ENCODE measurements at regions not wholly inside any gene's neighbourhood (a gene's known extent, or its start where the extent isn't known, plus 50 kb on each side); places are given as distances from the start of the nearest gene placed in this dataset.

DNA sequence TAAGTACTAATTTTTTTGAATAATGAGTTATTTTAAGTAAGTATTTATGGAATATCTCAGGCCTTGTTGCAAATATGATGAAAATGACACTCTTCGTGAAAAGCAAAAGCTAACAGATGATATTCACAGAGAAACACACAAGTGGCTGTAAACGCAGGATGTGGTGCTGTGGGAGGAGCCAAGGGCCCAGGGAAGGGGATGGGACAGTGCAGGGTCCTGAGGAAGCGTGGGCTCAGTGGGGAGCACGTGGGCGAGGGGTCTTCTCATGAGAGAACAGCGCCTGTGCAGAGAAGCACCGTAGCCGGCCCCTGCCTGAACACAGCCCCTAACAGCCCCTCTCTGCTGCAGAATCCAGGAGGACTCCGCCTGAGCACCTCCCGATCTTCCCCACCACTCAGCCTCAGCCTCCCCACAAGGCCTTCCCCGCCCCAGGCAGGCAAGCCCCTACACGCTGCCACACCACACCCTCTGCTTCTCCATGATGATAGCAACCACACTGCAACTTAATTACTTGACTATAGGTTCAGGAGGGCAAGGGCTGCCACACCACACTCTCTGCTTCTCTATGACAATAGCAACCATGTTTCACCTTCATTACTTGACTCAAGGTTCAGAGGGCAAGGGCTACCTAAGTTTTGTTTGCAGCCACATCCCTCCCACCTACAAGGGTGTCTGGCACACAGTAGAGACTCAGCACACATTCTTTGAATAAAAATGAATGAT, 152.6 kb upstream of the RNF32 start:
- no peaks in the 10 kb centered on the region for H3K36me3 ChIP-seq (ENCODE audit: control insufficient read depth, insufficient read depth, low read length)
- no peak overlapping the region for H3K27ac ChIP-seq (ENCODE audit: low read depth, low read length)

DNA sequence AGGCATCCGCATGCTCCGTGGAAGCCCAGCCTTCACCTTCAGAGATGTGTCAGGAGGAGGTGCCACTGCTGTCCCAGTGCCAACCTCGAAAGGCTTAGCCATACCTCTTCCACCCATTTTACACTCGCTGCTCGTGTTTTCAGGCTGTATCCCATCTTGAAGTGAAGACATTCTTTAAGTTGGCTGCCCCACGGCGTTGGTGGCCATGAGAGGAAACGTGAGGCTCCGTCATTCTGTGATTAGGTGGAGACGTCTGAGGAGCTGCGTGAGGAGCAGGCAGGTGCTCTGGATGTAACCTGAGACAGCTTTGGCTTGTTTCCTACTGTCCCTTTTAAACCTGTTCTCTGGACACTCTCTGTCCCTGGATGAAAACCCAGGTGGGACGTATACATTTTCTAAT, 159.9 kb upstream of the RNF32 start:
- H3K27me3 ChIP-seq (ENCODE audit: control insufficient read depth, insufficient read depth, low read length): no peaks in the 10 kb centered on the region
- no peak overlapping the region for H3K9ac ChIP-seq (ENCODE audit: low read length)
- H3K4me1 ChIP-seq (ENCODE audit: control insufficient read depth, insufficient read depth, low read length): no peaks in the 10 kb centered on the region
- H3K36me3 ChIP-seq (ENCODE audit: control insufficient read depth, insufficient read depth, low read length): no peaks in the 10 kb centered on the region
- H3K4me3 ChIP-seq (ENCODE audit: low read length): no peak overlapping the region
- H3K27ac ChIP-seq (ENCODE audit: low read depth, low read length): no peak overlapping the region

More for the DNA sequence above, 152.6 kb upstream of the RNF32 start:
- H3K4me1 ChIP-seq (ENCODE audit: control insufficient read depth, insufficient read depth, low read length): no peaks in the 10 kb centered on the region
- no peak overlapping the region for H3K9ac ChIP-seq (ENCODE audit: low read length)
- H3K4me3 ChIP-seq (ENCODE audit: low read length): no peak overlapping the region
- no peaks in the 10 kb centered on the region for H3K27me3 ChIP-seq (ENCODE audit: control insufficient read depth, insufficient read depth, low read length)

DNA sequence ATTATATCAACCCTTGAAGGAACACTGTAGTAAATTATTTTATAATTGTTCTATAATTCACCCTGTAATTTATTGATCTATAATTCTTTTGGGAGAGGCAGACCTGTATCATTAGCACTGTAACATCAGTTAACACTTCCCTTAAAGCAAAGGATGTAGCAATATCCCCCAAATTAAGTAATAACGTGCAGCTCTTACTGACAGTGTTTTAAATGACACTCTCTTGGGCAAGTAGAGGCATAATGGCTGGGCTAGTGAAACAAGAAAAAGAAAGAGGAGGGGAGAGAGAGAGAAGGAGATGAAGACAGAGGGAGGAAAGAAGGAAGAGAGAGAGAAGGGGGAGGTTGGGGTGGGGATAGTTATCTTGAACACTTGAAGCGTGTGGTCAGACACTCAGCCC, 161.0 kb upstream of the RNF32 start:
- Histone ChIP-seq H3K27ac (ENCODE audit: low read depth, low read length) (no peak overlapping the region), H3K4me1 (ENCODE audit: control insufficient read depth, insufficient read depth, low read length) (no peaks in the 10 kb centered on the region)

DNA sequence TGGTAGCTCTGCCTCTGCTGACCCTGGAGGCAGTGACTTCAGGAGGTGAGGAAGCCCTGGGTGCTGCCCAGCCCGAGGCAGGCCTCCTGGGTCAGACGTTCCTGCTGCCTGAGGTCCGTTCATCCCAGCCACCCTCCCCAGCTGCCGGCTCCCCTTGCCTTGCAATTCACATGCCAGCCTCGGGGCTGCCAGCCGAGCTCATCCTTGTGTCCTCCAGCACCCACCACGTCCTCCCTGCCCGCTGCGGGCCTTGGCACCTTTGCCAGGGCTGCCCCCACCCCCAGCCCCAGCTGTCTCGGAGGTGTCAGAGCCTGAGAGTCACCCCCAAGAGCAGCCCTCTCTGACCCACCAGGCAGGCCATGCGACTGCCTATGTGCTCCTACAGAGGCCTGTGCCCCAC, 162.1 kb upstream of the RNF32 start:
- Histone ChIP-seq H3K27ac (ENCODE audit: low read depth, low read length) (no peak overlapping the region), H3K27me3 (ENCODE audit: control insufficient read depth, insufficient read depth, low read length) (no peaks in the 10 kb centered on the region), H3K36me3 (ENCODE audit: control insufficient read depth, insufficient read depth, low read length) (no peaks in the 10 kb centered on the region), H3K4me1 (ENCODE audit: control insufficient read depth, insufficient read depth, low read length) (no peaks in the 10 kb centered on the region), H3K4me3 (ENCODE audit: low read length) (no peak overlapping the region), H3K9ac (ENCODE audit: low read length) (no peak overlapping the region)

More for the DNA sequence above, 161.0 kb upstream of the RNF32 start:
- H3K27me3 ChIP-seq (ENCODE audit: control insufficient read depth, insufficient read depth, low read length): no peaks in the 10 kb centered on the region
- no peak overlapping the region for H3K4me3 ChIP-seq (ENCODE audit: low read length)
- no peaks in the 10 kb centered on the region for H3K36me3 ChIP-seq (ENCODE audit: control insufficient read depth, insufficient read depth, low read length)
- H3K9ac ChIP-seq (ENCODE audit: low read length): no peak overlapping the region

- Histone ChIP-seq H3K9ac (ENCODE audit: low read length) (no peak overlapping the region), H3K4me3 (ENCODE audit: low read length) (no peak overlapping the region), H3K27ac (ENCODE audit: low read depth, low read length) (no peak overlapping the region), H3K4me1 (ENCODE audit: control insufficient read depth, insufficient read depth, low read length) (no peaks in the 10 kb centered on the region), H3K36me3 (ENCODE audit: control insufficient read depth, insufficient read depth, low read length) (no peaks in the 10 kb centered on the region), H3K27me3 (ENCODE audit: control insufficient read depth, insufficient read depth, low read length) (no peaks in the 10 kb centered on the region)
These were observed 164.9 kb upstream of the RNF32 start for GRCh38 chr7:156475666-156476065.

- no peaks in the 10 kb centered on the region for H3K27me3 ChIP-seq (ENCODE audit: control insufficient read depth, insufficient read depth, low read length)
- H3K27ac ChIP-seq (ENCODE audit: low read depth, low read length): no peak overlapping the region
These were observed 165.4 kb upstream of the RNF32 start for GRCh38 chr7:156475179-156475578.

GRCh38 chr7:156474241-156474743, 166.3 kb upstream of the RNF32 start:
- Histone ChIP-seq H3K36me3 (ENCODE audit: control insufficient read depth, insufficient read depth, low read length) (no peaks in the 10 kb centered on the region), H3K27ac (ENCODE audit: low read depth, low read length) (no peak overlapping the region), H3K9ac (ENCODE audit: low read length) (no peak overlapping the region), H3K27me3 (ENCODE audit: control insufficient read depth, insufficient read depth, low read length) (no peaks in the 10 kb centered on the region), H3K4me3 (ENCODE audit: low read length) (no peak overlapping the region), H3K4me1 (ENCODE audit: control insufficient read depth, insufficient read depth, low read length) (no peaks in the 10 kb centered on the region)

More at GRCh38 chr7:156475179-156475578, 165.4 kb upstream of the RNF32 start:
- Histone ChIP-seq H3K4me3 (ENCODE audit: low read length) (no peak overlapping the region), H3K36me3 (ENCODE audit: control insufficient read depth, insufficient read depth, low read length) (no peaks in the 10 kb centered on the region), H3K9ac (ENCODE audit: low read length) (no peak overlapping the region), H3K4me1 (ENCODE audit: control insufficient read depth, insufficient read depth, low read length) (no peaks in the 10 kb centered on the region)

- H3K27ac ChIP-seq (ENCODE audit: low read depth, low read length): no peak overlapping the region
- H3K4me1 ChIP-seq (ENCODE audit: control insufficient read depth, insufficient read depth, low read length): no peaks in the 10 kb centered on the region
These were observed 166.9 kb upstream of the RNF32 start for GRCh38 chr7:156473476-156474240.

DNA sequence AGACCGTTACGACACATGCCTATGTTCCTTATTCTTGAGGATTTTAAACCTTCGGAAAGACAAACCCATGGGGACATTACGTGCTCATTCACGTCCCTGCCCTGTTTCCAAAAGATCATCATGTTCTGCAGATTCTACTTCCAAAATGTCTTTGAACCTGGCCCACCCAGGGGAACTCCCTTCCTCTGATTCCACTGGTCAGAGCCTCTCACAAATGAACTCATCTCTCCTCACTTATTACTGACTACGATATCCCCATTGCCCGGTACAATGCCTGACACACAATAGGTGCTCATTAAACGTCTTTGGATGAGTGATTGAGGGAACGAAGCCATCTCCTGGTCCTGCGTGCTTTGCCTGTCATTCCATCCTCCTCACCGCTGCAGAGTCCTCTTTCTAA, 168.3 kb upstream of the RNF32 start:
- Histone ChIP-seq H3K4me1 (ENCODE audit: control insufficient read depth, insufficient read depth, low read length) (no peaks in the 10 kb centered on the region), H3K4me3 (ENCODE audit: low read length) (no peak overlapping the region), H3K27ac (ENCODE audit: low read depth, low read length) (no peak overlapping the region), H3K9ac (ENCODE audit: low read length) (no peak overlapping the region), H3K36me3 (ENCODE audit: control insufficient read depth, insufficient read depth, low read length) (no peaks in the 10 kb centered on the region), H3K27me3 (ENCODE audit: control insufficient read depth, insufficient read depth, low read length) (no peaks in the 10 kb centered on the region)

More at GRCh38 chr7:156473476-156474240, 166.9 kb upstream of the RNF32 start:
- Histone ChIP-seq H3K27me3 (ENCODE audit: control insufficient read depth, insufficient read depth, low read length) (no peaks in the 10 kb centered on the region), H3K9ac (ENCODE audit: low read length) (no peak overlapping the region), H3K4me3 (ENCODE audit: low read length) (no peak overlapping the region), H3K36me3 (ENCODE audit: control insufficient read depth, insufficient read depth, low read length) (no peaks in the 10 kb centered on the region)

DNA sequence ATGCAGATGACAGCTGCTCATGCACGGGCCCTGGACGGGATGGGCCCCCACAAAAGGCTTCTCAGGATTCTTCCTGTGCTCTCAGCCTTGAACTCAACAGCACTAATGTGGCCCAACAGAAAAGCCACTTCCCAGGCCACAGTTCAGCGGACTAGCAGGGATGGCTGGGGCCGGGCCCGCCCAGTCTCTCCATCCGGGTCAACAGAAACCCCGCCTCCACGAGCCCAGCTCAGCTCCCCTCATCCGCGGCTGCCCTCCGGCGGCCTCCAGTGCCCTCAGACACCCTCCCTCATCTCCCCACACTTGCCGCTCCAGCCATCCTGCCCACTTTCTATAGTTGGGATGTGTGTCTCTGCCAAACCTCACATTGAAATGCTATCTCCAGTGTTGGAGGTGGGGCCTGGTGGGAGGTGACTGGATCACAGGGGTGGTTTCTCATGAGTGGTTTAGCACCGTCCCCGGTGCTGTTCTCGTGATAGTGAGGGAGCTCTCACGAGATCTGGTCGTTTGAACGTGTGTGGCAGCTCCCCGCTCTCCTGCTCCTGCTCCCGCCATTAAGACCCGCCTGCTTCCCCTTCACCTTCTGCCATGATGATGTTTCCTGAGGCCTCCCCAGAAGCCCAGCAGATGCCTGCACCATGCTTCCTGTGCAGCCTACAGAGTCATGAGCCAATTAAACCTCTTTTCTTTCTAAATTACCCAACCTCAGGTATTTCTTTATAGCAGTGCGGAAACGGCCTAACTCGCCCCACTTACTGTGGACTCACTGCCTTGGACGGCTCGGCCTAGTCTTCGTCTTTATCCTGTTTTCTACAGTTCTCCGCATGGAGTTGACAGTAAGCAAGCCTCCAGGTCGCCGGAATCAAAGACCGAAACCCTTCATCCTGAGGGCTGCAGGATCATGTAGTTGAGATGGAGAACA, 169.9 kb upstream of the RNF32 start:
- Histone ChIP-seq H3K27me3 (ENCODE audit: control insufficient read depth, insufficient read depth, low read length) (no peaks in the 10 kb centered on the region), H3K9ac (ENCODE audit: low read length) (no peak overlapping the region), H3K36me3 (ENCODE audit: control insufficient read depth, insufficient read depth, low read length) (no peaks in the 10 kb centered on the region), H3K4me1 (ENCODE audit: control insufficient read depth, insufficient read depth, low read length) (no peaks in the 10 kb centered on the region), H3K27ac (ENCODE audit: low read depth, low read length) (no peak overlapping the region), H3K4me3 (ENCODE audit: low read length) (no peak overlapping the region)

DNA sequence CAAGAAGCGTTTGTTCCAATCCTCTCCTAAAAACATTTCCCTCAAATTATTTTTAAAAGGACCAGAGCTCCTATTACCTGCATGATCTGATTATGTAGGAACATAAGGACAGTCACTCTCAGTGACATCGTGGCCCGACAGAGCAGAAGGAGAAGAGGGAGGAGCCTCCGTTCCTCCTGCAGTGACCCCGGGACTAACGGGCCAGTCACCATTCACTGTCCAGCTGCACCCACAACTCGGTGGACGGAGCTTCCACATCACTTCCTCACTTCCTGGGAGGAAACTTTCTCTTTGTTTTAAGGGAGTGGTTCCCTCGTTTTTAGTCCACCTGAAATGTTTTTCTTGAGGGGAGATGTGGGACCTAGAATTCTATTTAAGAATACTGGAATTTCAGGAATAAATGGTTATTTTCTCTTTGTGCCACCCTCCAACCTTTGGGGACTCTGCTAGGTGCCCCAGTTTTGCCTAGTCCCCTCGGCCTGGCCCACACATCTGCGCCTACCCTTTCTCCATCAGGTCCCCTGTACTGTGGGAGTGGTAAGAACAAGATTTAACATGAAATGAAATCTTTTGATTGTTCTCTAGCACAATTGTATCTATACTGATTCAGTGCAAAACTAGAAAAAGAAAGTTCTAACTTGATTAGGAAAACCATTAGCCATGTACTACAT, 173.5 kb upstream of the RNF32 start:
- Histone ChIP-seq H3K4me1 (ENCODE audit: control insufficient read depth, insufficient read depth, low read length) (no peaks in the 10 kb centered on the region), H3K27ac (ENCODE audit: low read depth, low read length) (no peak overlapping the region), H3K9ac (ENCODE audit: low read length) (no peak overlapping the region), H3K36me3 (ENCODE audit: control insufficient read depth, insufficient read depth, low read length) (no peaks in the 10 kb centered on the region), H3K27me3 (ENCODE audit: control insufficient read depth, insufficient read depth, low read length) (no peaks in the 10 kb centered on the region), H3K4me3 (ENCODE audit: low read length) (no peak overlapping the region)

All from rectal smooth muscle tissue (tissue), 1 donor.